OCI-LY1 (cell line): ENCODE measurements at regions not wholly inside any gene's neighbourhood (a gene's known extent, or its start where the extent isn't known, plus 50 kb on each side); places are given as distances from the start of the nearest gene placed in this dataset.

Experiments used
- H2AFZ ChIP-seq: fragments of 200-600 bp; sonication (generic), shearing (Covaris generic); 2 replicates; pipeline ENCODE4 v1.6.0; 2014; ENCODE audit warnings: antibody characterized with exemption, mild to moderate bottlenecking, low read length
- H3F3A ChIP-seq: fragments of 200-600 bp; sonication (generic), shearing (Covaris generic); 2 replicates; pipeline ENCODE4 v1.6.0; 2014; ENCODE audit warnings: mild to moderate bottlenecking, antibody characterized with exemption, low read length, moderate library complexity; ENCODE audit not compliant: insufficient read depth
- H3K27ac ChIP-seq: fragments of 200-600 bp; sonication (generic); 2 replicates; pipeline ENCODE4 v1.5.1; 2014; ENCODE audit warnings: low read length, mixed run types, mild to moderate bottlenecking, low read depth; ENCODE audit not compliant: poor library complexity, severe bottlenecking
- H3K27me3 ChIP-seq: fragments of 200-600 bp; sonication (generic); 2 replicates; pipeline ENCODE4 v1.6.0; 2014; ENCODE audit warnings: antibody characterized with exemption, mild to moderate bottlenecking, low read length, moderate library complexity; ENCODE audit not compliant: insufficient read depth
- H3K36me3 ChIP-seq: fragments of 200-600 bp; sonication (generic); 2 replicates; pipeline ENCODE4 v1.6.1; 2014; ENCODE audit warnings: mild to moderate bottlenecking, antibody characterized with exemption, low read length, moderate library complexity, mixed read lengths; ENCODE audit not compliant: insufficient read depth
- H3K4me1 ChIP-seq: fragments of 200-600 bp; sonication (generic); 2 replicates; pipeline ENCODE4 v1.5.1; 2014; ENCODE audit warnings: mild to moderate bottlenecking, low read length, moderate library complexity; ENCODE audit not compliant: insufficient read depth, severe bottlenecking
- H3K4me2 ChIP-seq: fragments of 200-600 bp; sonication (generic), shearing (Covaris generic); 2 replicates; pipeline ENCODE4 v1.6.1; 2014; ENCODE audit warnings: low read length
- H3K4me3 ChIP-seq: fragments of 200-600 bp; sonication (generic); 2 replicates; pipeline ENCODE4 v1.5.1; 2014; ENCODE audit warnings: low read length, low read depth, mild to moderate bottlenecking, mixed read lengths; ENCODE audit not compliant: poor library complexity, severe bottlenecking
- H3K79me2 ChIP-seq: fragments of 200-600 bp; shearing (Covaris generic); 2 replicates; pipeline ENCODE4 v1.6.1; 2016; ENCODE audit warnings: mixed run types, low read length, mixed read lengths; ENCODE audit not compliant: insufficient read depth
- H3K9ac ChIP-seq: fragments of 200-600 bp; sonication (generic), shearing (Covaris generic); 2 replicates; pipeline ENCODE4 v1.6.1; 2014; ENCODE audit warnings: mild to moderate bottlenecking, low read length, mixed read lengths
- H3K9me2 ChIP-seq: fragments of 200-600 bp; sonication (generic), shearing (Covaris generic); 2 replicates; pipeline ENCODE4 v1.6.1; 2014; ENCODE audit warnings: low read depth, mild to moderate bottlenecking, low read length, mixed read lengths
- H3K9me3 ChIP-seq: fragments of 200-600 bp; shearing (Covaris generic); 2 replicates; pipeline ENCODE4 v1.6.1; 2014; ENCODE audit warnings: low read length, mixed read lengths
- H4K20me1 ChIP-seq: fragments of 200-600 bp; sonication (generic), shearing (Covaris generic); 2 replicates; pipeline ENCODE4 v1.6.0; 2016; ENCODE audit warnings: mild to moderate bottlenecking, low read length; ENCODE audit not compliant: insufficient read depth
- CTCF ChIP-seq: fragments of 200-600 bp; sonication (generic), shearing (Covaris generic); IDR thresholded peaks from 2 replicates; pipeline ENCODE4 v1.5.1; 2017; ENCODE audit warnings: mild to moderate bottlenecking, antibody characterized with exemption, low read length, moderate library complexity, mixed read lengths
- EZH2 ChIP-seq: fragments of 200-600 bp; sonication (generic), shearing (Covaris generic); IDR thresholded peaks from 2 replicates; pipeline ENCODE4 v1.8.0; 2017; ENCODE audit warnings: borderline replicate concordance, mixed run types, mild to moderate bottlenecking, antibody characterized with exemption, low read length, moderate library complexity, mixed read lengths

DNA sequence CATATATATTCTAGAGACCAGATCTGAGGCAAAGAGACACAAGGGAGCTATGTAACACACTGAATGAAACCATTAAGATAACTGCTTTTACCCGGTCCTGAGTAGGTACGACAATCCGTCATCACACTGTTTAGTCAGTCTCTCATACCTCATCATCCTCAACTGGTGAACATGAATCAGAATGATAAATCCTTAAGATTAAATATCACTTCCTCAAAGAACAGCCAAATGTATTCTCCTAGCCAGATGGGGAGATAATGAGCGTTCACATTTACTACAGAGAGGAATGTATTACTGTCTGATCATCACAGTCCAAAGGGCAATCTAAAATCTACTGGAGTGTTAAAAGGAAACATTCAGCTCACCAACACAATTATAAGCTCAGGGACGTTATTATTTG is 319.4 kb upstream of the STAC start:
- H3K4me3 ChIP-seq: no peak overlapping the region
- no peak overlapping the region for H3K27ac ChIP-seq
- no peaks in the 10 kb centered on the region for H3F3A ChIP-seq
- no peak overlapping the region for H3K9ac ChIP-seq
- no peaks in the 10 kb centered on the region for H3K9me2 ChIP-seq
- no peaks in the 10 kb centered on the region for H3K36me3 ChIP-seq
- no peaks in the 10 kb centered on the region for H3K27me3 ChIP-seq
- no peak for TF ChIP-seq EZH2
- no peak for TF ChIP-seq CTCF
- H3K9me3 ChIP-seq: no peaks in the 10 kb centered on the region
- no peaks in the 10 kb centered on the region for H3K79me2 ChIP-seq
- no peak overlapping the region for H2AFZ ChIP-seq
- H3K4me1 ChIP-seq: no peaks in the 10 kb centered on the region
- no peak overlapping the region for H3K4me2 ChIP-seq
- no peaks in the 10 kb centered on the region for H4K20me1 ChIP-seq

DNA sequence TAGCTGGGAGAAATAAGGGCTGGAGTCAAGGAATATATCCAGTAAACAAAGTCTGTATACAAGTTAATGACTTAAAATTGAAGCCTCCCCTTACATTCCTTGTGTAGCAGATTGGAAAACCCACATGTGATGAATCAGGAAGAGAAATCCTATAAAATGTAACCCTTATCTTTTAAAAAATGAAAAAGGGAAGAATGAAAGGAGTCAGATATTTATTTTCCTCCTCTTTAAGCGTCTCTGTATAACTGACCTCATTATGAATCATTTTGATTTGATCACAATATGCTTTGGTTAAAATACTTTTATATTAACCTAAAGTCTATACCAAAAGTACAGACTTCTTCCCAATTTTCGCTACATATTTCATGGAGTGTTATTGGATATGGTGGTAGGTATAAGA is 316.3 kb upstream of the STAC start:
- no peaks in the 10 kb centered on the region for H3K9me3 ChIP-seq
- no peak overlapping the region for H3K4me3 ChIP-seq
- H3K9me2 ChIP-seq: no peaks in the 10 kb centered on the region
- H4K20me1 ChIP-seq: no peaks in the 10 kb centered on the region
- H2AFZ ChIP-seq: no peak overlapping the region
- H3K9ac ChIP-seq: no peak overlapping the region
- H3K27me3 ChIP-seq: no peaks in the 10 kb centered on the region
- H3K79me2 ChIP-seq: no peaks in the 10 kb centered on the region
- H3K36me3 ChIP-seq: no peaks in the 10 kb centered on the region
- H3K27ac ChIP-seq: no peak overlapping the region
- no peaks in the 10 kb centered on the region for H3F3A ChIP-seq
- TF ChIP-seq CTCF: no peak
- no peak for TF ChIP-seq EZH2
- no peaks in the 10 kb centered on the region for H3K4me1 ChIP-seq
- H3K4me2 ChIP-seq: no peak overlapping the region

GRCh38 chr3:36065321-36065720 is 315.0 kb upstream of the STAC start:
- Histone ChIP-seq H3K9me2 (no peaks in the 10 kb centered on the region), H3K79me2 (no peaks in the 10 kb centered on the region), H3K4me2 (no peak overlapping the region), H3K36me3 (no peaks in the 10 kb centered on the region), H3K4me1 (no peaks in the 10 kb centered on the region), H3F3A (no peaks in the 10 kb centered on the region), H3K9ac (no peak overlapping the region), H4K20me1 (no peaks in the 10 kb centered on the region), H3K27me3 (no peaks in the 10 kb centered on the region), H2AFZ (no peak overlapping the region), H3K27ac (no peak overlapping the region), H3K9me3 (no peaks in the 10 kb centered on the region), H3K4me3 (no peak overlapping the region)
- TF ChIP-seq EZH2 (no peak), CTCF (no peak)
